ENCODE measurements at regions not wholly inside any gene's neighbourhood (a gene's known extent, or its start where the extent isn't known, plus 50 kb on each side); places are given as distances from the start of the nearest gene placed in this dataset.

DNA sequence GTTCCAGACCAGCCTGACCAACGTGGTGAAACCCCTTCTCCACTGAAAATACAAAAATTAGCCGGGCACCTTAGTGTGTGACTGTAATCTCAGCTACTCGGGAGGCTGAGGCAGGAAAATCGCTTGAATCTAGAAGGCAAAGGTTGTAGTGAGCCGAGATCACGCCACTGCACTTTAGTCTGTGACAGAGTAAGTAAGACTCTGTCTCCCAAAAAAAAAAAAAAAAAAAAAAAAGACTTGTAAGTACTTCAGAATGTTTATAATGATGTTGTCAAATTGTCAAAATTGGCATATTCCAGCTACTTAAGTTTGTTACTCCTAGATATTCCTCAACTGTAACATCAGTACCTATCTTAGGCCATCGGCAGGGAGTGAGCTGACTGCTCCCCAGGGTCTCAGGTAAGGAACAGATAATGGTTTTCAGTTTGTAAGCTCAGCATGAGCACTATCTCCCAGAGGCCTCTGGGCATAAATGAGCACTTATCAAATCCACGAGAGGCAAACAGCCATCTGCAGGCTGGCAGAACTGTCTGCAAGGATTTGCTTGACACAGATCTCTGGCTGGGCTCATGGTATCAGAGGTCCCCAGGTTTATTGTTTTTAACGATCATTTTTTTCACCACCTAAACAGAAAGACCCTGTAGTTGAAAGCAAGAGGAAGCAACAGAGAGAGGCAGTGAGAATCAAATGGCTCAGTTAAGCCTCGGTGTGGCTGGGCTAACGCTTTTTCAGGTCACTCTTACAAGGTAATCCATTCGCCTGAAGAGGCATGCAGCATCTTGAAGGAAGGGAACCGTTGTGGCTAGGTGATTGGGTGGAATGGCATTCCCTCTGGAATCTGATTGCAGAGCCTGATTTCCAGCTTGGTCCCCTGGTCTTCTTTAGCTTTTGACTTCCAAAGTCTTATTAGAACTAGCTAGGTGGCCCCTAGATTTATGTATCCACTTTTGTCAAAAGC is 115.9 kb downstream of the LY86 start:
- DNase-seq: no peak

GRCh38 chr6:6705061-6705425 is 116.5 kb downstream of the LY86 start:
- DNase-seq: no peak

GRCh38 chr6:6705915-6706675 is 117.6 kb downstream of the LY86 start:
- no peak for DNase-seq

GRCh38 chr6:6707143-6707542 is 118.6 kb downstream of the LY86 start:
- DNase-seq: no peak

GRCh38 chr6:6709106-6709505 is 120.6 kb downstream of the LY86 start:
- no peak for DNase-seq

- DNase-seq: no peak
These were observed 122.7 kb downstream of the LY86 start for GRCh38 chr6:6711031-6711785.

DNA sequence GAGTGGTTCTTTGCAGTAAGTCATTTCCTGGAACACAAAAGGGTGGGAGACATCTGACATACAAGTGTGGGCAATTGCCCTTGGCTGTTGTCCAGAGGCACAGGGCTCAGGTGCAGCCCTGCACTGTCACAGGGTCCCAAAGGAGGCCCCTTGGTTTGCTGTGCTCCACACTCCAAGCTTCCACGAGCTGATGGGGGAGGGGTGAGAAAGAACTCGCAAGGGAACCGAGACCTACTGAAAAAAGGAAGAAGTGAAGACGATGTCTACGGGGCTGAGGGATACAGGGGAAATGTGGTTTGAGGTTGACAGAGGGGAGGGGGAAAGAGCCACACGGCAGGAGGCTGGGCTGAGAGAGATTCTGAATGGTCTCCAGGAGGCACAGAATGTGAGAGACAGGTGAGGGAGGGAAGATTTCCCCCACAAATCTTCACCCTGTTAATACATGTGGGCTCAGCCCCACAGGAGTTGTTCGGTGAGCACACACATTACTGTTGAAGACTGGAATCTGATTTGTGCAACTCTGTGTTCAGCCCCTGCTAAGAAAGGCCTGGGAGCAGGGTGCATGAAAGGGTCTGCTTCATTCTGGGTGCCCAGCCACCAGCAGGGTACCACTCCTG is 123.4 kb downstream of the LY86 start:
- no peak for DNase-seq

GRCh38 chr6:6712449-6713403 is 124.2 kb downstream of the LY86 start:
- no peak for DNase-seq

DNA sequence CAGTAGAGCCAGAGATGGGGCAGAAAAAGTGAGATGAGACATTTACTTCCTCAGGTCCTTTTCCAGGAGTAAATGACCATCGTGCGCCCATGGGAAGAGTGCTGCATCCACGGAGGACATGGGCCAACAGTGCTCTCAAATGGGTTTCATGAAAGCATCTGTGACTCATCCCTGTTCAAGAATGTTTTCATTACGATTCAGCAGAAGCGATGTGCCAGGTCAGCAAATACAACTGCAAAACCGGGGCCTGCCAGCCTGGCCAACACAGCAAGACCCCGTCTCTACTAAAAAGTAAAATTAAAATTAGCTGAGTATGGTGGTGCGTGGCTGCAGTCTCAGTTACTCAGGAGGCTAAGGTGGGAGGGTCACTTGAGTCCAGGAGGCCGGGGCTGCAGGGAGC is 125.1 kb downstream of the LY86 start:
- DNase-seq: no peak

- no peak for DNase-seq
These were observed 125.8 kb downstream of the LY86 start for GRCh38 chr6:6714118-6714897.

- no peak for DNase-seq
These were observed 126.4 kb downstream of the LY86 start for GRCh38 chr6:6714953-6715352.

DNA sequence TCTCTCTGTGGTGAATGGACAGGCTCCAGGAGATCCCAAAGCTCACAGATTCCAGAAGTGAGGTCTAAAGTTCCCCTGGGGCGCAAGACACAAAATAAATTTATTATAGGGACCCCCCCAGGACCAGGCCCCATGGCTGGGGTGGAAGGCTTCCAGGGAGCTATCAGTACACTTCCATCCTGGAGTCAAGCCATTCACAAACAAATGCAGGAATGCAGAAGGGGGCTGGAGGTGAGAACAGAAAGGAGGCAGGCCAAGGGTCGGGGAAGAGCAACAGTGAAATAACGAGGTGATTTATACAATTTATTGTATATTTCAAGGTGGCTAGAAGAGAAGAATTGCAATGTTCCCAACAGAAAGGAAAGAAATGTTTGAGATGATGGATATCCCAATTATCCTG is 126.9 kb downstream of the LY86 start:
- no peak for DNase-seq

GRCh38 chr6:6716998-6717763 is 128.7 kb downstream of the LY86 start:
- DNase-seq: no peak

GRCh38 chr6:6717953-6718352 is 129.4 kb downstream of the LY86 start:
- no peak for DNase-seq

GRCh38 chr6:6721606-6722005 is 133.1 kb downstream of the LY86 start:
- DNase-seq: no peak

DNA sequence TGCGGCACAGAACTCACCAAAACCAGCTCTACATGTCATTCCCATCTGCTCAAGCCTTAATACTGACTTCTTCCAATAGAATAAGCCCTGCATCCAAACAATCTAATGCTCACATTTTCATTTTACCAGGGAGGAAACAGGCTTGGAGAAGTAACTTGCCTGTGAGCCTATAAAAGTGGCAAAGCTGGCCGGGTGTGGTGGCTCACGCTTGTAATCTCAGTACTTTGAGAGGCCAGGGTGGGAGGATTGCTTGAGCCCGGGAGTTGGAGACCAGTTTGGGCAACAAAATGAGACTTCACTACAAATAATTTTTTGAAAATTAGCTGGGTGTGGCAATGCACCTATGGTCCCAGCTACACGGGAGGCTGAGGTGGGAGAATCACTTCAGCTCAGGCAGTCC is 133.7 kb downstream of the LY86 start:
- no peak for DNase-seq

DNA sequence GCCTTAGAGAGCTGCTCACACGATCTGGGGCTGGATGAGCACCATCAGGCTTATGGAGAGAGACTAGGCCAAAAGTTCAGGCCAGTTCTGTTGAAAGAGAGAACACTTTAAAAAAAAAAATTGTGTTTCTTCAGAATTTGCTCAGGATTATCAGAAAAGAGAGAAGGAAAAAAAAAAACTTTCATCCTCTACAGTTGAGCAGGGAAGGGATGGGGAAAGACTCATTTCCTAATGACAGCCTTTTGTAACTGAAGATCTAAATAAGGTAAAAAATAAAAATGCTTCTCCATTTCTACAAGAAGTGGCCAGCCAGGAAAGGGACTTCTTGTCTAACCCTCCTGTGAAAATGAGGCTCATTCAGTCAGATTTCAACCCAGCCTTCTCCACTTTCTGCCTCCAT is 134.8 kb downstream of the LY86 start:
- no peak for DNase-seq

DNA sequence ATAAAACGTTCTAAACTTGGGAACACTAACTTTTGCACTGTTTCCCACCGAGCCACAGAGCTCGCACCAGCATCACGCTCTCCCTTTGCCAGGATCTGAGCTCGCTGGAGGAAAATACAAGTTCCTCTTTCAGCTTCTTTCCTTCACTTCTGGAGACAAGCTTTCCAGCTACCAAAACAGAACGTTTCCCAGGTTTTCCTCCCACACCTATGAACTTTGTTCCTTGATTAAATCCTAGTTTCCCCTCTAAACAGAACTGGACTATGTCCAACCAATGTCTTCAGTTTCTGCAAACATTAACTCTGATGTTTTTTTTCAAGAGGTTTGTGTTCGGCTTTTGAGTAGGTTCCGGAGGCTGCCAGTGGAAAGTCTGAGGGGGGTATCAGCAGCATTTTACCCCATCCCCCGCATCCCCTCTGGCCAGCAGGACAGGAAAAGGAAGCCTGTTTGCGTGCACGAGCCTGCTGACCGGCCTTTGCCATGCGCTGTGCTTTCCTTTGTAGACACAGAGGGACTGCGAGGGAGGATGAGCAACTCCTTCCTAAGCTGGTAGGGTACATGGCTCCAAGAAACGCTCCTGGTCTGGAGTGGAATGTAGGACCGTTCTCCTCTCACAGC is 135.5 kb downstream of the LY86 start:
- DNase-seq: no peak
